ENCODE measurements at regions not wholly inside any gene's neighbourhood (a gene's known extent, or its start where the extent isn't known, plus 50 kb on each side); places are given as distances from the start of the nearest gene placed in this dataset.

DNA sequence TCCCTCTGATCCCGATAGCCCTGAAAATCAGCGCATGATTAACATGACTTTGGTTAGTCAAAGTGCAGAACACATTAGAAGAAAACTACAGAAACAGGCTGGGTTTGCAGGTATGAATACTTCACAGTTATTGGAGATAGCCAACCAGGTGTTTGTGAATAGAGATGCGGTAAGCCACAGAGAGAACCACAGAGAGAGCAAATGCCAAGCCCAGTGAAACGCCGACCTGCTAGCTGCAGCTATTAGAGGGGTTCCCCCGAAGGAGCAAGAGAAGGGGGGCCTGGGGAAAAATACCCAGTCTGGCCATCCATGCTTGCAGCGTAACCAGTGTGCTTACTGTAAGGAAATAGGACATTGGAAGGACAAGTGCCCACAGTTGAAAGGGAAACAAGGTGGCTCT, 523.9 kb upstream of the CNTN3 start:
- TF ChIP-seq, protein P1, sequence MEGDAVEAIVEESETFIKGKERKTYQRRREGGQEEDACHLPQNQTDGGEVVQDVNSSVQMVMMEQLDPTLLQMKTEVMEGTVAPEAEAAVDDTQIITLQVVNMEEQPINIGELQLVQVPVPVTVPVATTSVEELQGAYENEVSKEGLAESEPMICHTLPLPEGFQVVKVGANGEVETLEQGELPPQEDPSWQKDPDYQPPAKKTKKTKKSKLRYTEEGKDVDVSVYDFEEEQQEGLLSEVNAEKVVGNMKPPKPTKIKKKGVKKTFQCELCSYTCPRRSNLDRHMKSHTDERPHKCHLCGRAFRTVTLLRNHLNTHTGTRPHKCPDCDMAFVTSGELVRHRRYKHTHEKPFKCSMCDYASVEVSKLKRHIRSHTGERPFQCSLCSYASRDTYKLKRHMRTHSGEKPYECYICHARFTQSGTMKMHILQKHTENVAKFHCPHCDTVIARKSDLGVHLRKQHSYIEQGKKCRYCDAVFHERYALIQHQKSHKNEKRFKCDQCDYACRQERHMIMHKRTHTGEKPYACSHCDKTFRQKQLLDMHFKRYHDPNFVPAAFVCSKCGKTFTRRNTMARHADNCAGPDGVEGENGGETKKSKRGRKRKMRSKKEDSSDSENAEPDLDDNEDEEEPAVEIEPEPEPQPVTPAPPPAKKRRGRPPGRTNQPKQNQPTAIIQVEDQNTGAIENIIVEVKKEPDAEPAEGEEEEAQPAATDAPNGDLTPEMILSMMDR (conservative IDR thresholded peaks at IDR 0.05; ENCODE audit: low read depth, low read length), result no peak
- no peak for TF ChIP-seq POLR2A (IDR thresholded peaks at IDR 0.05; ENCODE audit: low read depth, low read length)
- no peak for TF ChIP-seq MXI1 (IDR thresholded peaks at IDR 0.05; ENCODE audit: borderline replicate concordance, low read depth, low read length)
- no peak for TF ChIP-seq RAD21 (IDR thresholded peaks at IDR 0.05; ENCODE audit: low read length)

Data from IMR-90 (cell line).